ENCODE measurements at regions not wholly inside any gene's neighbourhood (a gene's known extent, or its start where the extent isn't known, plus 50 kb on each side); places are given as distances from the start of the nearest gene placed in this dataset.
"Not testable (repeated sequence)": the region's sequence is repeated elsewhere in the genome, so short reads cannot be mapped to it uniquely, and the experiment has no call there.

GRCh38 chrX:111035256-111035655, 60.7 kb upstream of the PAK3 start:
- no peak for ATAC-seq
- no peak for DNase-seq
- Histone ChIP-seq H3K4me1 (no peaks in the 10 kb centered on the region), H3K27me3 (peaks cover 0 to 21% (median 0%) of the 10 kb centered on the region in 9 donors), H3K36me3 (no peaks in the 10 kb centered on the region), H3K9me3 (no peaks in the 10 kb centered on the region), H3K27ac (no peak overlapping the region), H3K4me3 (no peak overlapping the region)
- intact Hi-C loops (cut with DNase I), result no loop called here
- no peak for TF ChIP-seq POLR2A (IDR thresholded peaks at IDR 0.05)
- 70 to 93% (median 76%) methylated on average over 2 of the region's 2 CpGs for WGBS, 4 donors

DNA sequence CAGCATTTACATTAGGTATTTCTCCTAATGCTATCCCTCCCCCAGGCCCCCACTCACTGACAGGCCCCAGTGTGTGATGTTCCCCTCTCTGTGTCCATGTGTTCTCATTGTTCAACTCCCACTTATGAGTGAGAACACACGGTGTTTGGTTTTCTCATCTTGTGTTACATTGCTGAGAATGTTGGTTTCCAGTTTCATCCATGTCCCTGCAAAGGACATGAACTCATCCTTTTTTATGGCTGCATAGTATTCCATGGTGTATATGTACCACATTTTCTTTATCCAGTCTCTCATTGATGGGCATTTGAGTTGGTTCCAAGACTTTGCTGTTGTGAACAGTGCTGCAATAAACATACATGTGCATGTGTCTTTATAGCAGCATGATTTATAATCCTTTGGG, 73.0 kb upstream of the PAK3 start:
- DNase-seq; H3K4me3 ChIP-seq; H3K27me3 ChIP-seq; H3K27ac ChIP-seq; ATAC-seq; H3K36me3 ChIP-seq; H3K4me1 ChIP-seq; intact Hi-C loops (cut with DNase I): not testable (repeated sequence)
- H3K9me3 ChIP-seq, result peaks cover 0 to 20% (median 0%) of the 10 kb centered on the region in 12 donors
- 75 to 85% (median 79%) methylated on average over 1 of the region's 1 CpG for WGBS, 4 donors

- H3K4me1 ChIP-seq, result no peaks in the 10 kb centered on the region
- TF ChIP-seq POLR2A (IDR thresholded peaks at IDR 0.05), result no peak
- TF ChIP-seq, protein P1, sequence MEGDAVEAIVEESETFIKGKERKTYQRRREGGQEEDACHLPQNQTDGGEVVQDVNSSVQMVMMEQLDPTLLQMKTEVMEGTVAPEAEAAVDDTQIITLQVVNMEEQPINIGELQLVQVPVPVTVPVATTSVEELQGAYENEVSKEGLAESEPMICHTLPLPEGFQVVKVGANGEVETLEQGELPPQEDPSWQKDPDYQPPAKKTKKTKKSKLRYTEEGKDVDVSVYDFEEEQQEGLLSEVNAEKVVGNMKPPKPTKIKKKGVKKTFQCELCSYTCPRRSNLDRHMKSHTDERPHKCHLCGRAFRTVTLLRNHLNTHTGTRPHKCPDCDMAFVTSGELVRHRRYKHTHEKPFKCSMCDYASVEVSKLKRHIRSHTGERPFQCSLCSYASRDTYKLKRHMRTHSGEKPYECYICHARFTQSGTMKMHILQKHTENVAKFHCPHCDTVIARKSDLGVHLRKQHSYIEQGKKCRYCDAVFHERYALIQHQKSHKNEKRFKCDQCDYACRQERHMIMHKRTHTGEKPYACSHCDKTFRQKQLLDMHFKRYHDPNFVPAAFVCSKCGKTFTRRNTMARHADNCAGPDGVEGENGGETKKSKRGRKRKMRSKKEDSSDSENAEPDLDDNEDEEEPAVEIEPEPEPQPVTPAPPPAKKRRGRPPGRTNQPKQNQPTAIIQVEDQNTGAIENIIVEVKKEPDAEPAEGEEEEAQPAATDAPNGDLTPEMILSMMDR (IDR thresholded peaks at IDR 0.05), result no peak
- intact Hi-C loops (cut with DNase I), result no loop called here
- H3K4me3 ChIP-seq, result no peak overlapping the region
- DNase-seq (no peak), ATAC-seq (no peak)
- 64 to 82% (median 74%) methylated on average over 1 of the region's 1 CpG for WGBS, 4 donors
- no peaks in the 10 kb centered on the region for H3K36me3 ChIP-seq
- peaks cover 0 to 14% (median 0%) of the 10 kb centered on the region in 9 donors for H3K27me3 ChIP-seq
- H3K9me3 ChIP-seq, result peaks cover 0 to 20% (median 0%) of the 10 kb centered on the region in 12 donors
- H3K27ac ChIP-seq, result no peak overlapping the region
These were observed 75.7 kb upstream of the PAK3 start for GRCh38 chrX:111020283-111020682.

DNA sequence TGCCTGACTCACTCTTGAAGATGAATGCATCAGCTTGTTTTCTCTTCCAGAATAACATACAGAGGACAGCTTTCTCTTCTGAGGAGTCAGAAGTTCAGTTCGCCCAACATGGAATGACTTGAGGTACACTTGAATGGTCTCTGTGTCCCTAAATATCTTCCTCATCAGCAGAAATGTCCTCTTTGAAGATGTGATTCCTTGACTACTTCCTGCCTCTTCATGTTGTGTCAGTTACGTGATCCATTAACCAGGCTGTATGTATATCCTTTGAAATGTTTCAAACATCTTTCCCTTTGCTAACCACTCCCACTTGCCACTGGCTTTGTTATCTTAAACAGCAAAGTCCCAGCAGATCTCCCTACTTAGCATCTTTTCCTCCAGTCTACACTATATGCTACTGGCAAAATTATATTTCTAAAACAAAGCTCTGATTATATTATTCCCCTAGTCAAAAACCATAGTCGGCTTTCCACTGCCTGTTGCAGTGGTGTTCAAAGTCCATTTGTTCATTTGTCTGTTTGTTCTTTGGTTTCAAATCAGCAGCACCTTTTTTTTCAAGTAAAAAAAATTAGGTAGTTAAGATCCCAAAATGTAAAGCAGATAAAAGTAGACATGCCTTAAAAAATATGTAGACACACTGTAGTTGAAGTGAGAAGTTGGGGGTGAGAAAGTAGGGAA, 82.1 kb upstream of the PAK3 start:
- H3K4me1 ChIP-seq, result no peaks in the 10 kb centered on the region
- no peak overlapping the region for H3K27ac ChIP-seq
- no peak for TF ChIP-seq POLR2A (IDR thresholded peaks at IDR 0.05)
- TF ChIP-seq, protein P1 (IDR thresholded peaks at IDR 0.05), result no peak
- peaks cover 0 to 21% (median 0%) of the 10 kb centered on the region in 9 donors for H3K27me3 ChIP-seq
- WGBS, 4 donors, result 57 to 74% (median 66%) methylated on average over 3 of the region's 3 CpGs
- no peaks in the 10 kb centered on the region for H3K36me3 ChIP-seq
- no peak overlapping the region for H3K4me3 ChIP-seq
- DNase-seq, result no peak
- H3K9me3 ChIP-seq, result no peaks in the 10 kb centered on the region
- no peak for ATAC-seq
- intact Hi-C loops (cut with DNase I), result no loop called here

GRCh38 chrX:111010111-111010510, 85.9 kb upstream of the PAK3 start:
- TF ChIP-seq POLR2A (IDR thresholded peaks at IDR 0.05), result no peak
- TF ChIP-seq, protein P1 (IDR thresholded peaks at IDR 0.05), result no peak
- H3K27ac ChIP-seq, result no peak overlapping the region
- H3K36me3 ChIP-seq, result no peaks in the 10 kb centered on the region
- 40 to 45% (median 41%) methylated on average over 3 of the region's 3 CpGs for WGBS, 4 donors
- no peak for DNase-seq
- intact Hi-C loops (cut with DNase I), result no loop called here
- H3K4me3 ChIP-seq, result no peak overlapping the region
- H3K9me3 ChIP-seq, result no peaks in the 10 kb centered on the region
- H3K27me3 ChIP-seq, result peaks cover 0 to 31% (median 0%) of the 10 kb centered on the region in 9 donors
- no peaks in the 10 kb centered on the region for H3K4me1 ChIP-seq
- no peak for ATAC-seq
